Right lobe of liver (tissue), 6 donors: ENCODE measurements at regions not wholly inside any gene's neighbourhood (a gene's known extent, or its start where the extent isn't known, plus 50 kb on each side); places are given as distances from the start of the nearest gene placed in this dataset.

Experiments used
- ATAC-seq, 4 donors: fragments of 200-7000 bp; cut with Tn5 transposase; one replicate each; pipeline ENCODE4 v1.9.1; 2020; ENCODE audit warnings: mild to moderate bottlenecking in 4 of 4, moderate library complexity in 4 of 4
- DNase-seq, 3 donors: peaks; one replicate each; pipeline ENCODE4 v3.0.0-alpha.2; 2020
- H3K27ac ChIP-seq, 3 donors: fragments of 200-600 bp; one replicate each; pipeline ENCODE4 v1.8.0; 2022
- H3K27me3 ChIP-seq, 2 donors: fragments of 200-600 bp; one replicate each; pipeline ENCODE4 v1.8.0; 2022
- H3K36me3 ChIP-seq, 4 donors: fragments of 200-600 bp; sonication (generic) in 1 of 4; one replicate each; pipeline versions ENCODE4 v1.5.1 to v1.8.0; 2017 to 2022; ENCODE audit warnings: control low read depth in 1 of 4
- H3K4me1 ChIP-seq, 4 donors: fragments of 200-600 bp; sonication (generic) in 1 of 4; one replicate each; pipeline versions ENCODE4 v1.5.1 to v1.8.0; 2017 to 2022; ENCODE audit warnings: control low read depth in 1 of 4
- H3K4me3 ChIP-seq, 3 donors: fragments of 200-600 bp; one replicate each; pipeline ENCODE4 v1.8.0; 2022
- H3K9me3 ChIP-seq, 4 donors: fragments of 200-600 bp; sonication (generic) in 1 of 4; one replicate each; pipeline versions ENCODE4 v1.5.1 to v1.8.0; 2017 to 2022; ENCODE audit warnings: control low read depth in 1 of 4
- POLR2A ChIP-seq: fragments of 450-650 bp; IDR thresholded peaks from one replicate; pipeline ENCODE4 v1.6.1; 2017; ENCODE audit warnings: antibody characterized with exemption, mild to moderate bottlenecking
- WGBS: methylation state at CpG from one replicate; pipeline ENCODE4 v1.1.6; 2018; ENCODE audit warnings: low coverage, low lambda C conversion rate; ENCODE audit not compliant: insufficient coverage; ENCODE audit errors: missing lambda C conversion rate; 5-methylcytosine and 5-hydroxymethylcytosine counted together
- intact Hi-C, 2 donors: fragments of 100-400 bp; cut with DNase I; formaldehyde crosslinking; loops; one replicate each; pipeline versions ENCODE4 v1.11.2 to v1.14.1; 2022
- TF ChIP-seq, protein P1 (sequence below), 4 donors: fragments of 200-600 bp in 3 of 4; fragments of 450-650 bp in 1 of 4; IDR thresholded peaks; one replicate each; pipeline versions ENCODE4 v1.5.1 to v1.8.0; 2016 to 2022; ENCODE audit warnings: antibody characterized with exemption in 4 of 4, mild to moderate bottlenecking in 2 of 4
- donor health status: DM: no; HTN: yes; CAD: no.
- donor health status: DM: no; HTN: no; CAD: no.
- donor health status: DM: no; HTN: no; CAD: no.
- donor health status: DM: no; HTN: yes; CAD: no.
- donor health status: DM: no; HTN: yes; CAD: no.

DNA sequence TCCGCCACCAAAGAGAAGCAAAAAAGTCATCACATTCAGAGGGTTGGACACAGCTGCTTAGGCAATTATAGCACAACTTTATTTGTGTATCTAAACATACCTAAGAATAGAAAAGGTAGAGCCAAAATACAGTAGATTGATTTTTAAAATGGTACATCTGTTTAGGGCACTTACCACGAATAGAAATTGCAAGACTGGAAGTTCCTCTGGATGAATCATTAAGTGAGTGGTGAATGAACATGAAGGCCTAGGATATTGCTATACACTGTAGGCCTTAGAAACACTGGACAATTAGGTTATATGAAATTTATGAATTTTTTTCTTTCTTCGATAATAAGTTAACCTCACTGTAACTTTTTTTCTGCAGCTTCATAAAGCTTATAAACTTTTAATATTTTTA is 687.0 kb downstream of the BCL11A start:
- no peak for ATAC-seq
- DNase-seq, result no peak
- TF ChIP-seq POLR2A, result no peak
- TF ChIP-seq, protein P1, sequence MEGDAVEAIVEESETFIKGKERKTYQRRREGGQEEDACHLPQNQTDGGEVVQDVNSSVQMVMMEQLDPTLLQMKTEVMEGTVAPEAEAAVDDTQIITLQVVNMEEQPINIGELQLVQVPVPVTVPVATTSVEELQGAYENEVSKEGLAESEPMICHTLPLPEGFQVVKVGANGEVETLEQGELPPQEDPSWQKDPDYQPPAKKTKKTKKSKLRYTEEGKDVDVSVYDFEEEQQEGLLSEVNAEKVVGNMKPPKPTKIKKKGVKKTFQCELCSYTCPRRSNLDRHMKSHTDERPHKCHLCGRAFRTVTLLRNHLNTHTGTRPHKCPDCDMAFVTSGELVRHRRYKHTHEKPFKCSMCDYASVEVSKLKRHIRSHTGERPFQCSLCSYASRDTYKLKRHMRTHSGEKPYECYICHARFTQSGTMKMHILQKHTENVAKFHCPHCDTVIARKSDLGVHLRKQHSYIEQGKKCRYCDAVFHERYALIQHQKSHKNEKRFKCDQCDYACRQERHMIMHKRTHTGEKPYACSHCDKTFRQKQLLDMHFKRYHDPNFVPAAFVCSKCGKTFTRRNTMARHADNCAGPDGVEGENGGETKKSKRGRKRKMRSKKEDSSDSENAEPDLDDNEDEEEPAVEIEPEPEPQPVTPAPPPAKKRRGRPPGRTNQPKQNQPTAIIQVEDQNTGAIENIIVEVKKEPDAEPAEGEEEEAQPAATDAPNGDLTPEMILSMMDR (IDR thresholded peaks at IDR 0.05), result no peak
- Histone ChIP-seq H3K4me3 (no peak overlapping the region), H3K9me3 (no peaks in the 10 kb centered on the region), H3K27me3 (no peaks in the 10 kb centered on the region), H3K36me3 (no peaks in the 10 kb centered on the region), H3K4me1 (no peaks in the 10 kb centered on the region), H3K27ac (no peak overlapping the region)
- intact Hi-C loops, result no loop called here
- 76% methylated on average over 3 of the region's 3 CpGs for WGBS

DNA sequence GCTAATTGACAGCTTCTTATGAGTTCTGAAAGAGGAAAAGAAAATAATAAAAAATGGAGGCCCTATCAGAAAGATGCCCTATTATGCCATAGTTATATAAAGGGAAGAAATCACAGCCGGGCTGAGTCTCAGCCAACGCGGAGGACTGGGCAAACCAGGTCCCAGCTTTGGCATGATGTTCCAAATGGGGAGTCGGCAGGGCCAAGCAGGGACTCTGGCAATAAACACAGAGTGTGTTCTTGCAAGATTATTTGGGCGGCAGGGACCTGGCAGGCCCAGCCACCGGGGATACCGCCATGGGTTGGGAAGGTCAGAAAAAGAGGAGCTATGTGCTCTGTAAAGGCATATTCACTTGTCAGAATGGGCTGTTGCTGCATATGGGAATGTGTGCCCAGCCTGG is 694.9 kb downstream of the BCL11A start:
- no peak for TF ChIP-seq POLR2A
- TF ChIP-seq, protein P1 (IDR thresholded peaks at IDR 0.05), result no peak
- DNase-seq (no peak), ATAC-seq (no peak)
- H3K27me3 ChIP-seq, result no peaks in the 10 kb centered on the region
- H3K9me3 ChIP-seq, result no peaks in the 10 kb centered on the region
- 77% methylated on average over 4 of the region's 7 CpGs for WGBS
- no peak overlapping the region for H3K27ac ChIP-seq
- no peaks in the 10 kb centered on the region for H3K36me3 ChIP-seq
- H3K4me1 ChIP-seq, result no peaks in the 10 kb centered on the region
- intact Hi-C loops, result no loop called here
- H3K4me3 ChIP-seq, result no peak overlapping the region

DNA sequence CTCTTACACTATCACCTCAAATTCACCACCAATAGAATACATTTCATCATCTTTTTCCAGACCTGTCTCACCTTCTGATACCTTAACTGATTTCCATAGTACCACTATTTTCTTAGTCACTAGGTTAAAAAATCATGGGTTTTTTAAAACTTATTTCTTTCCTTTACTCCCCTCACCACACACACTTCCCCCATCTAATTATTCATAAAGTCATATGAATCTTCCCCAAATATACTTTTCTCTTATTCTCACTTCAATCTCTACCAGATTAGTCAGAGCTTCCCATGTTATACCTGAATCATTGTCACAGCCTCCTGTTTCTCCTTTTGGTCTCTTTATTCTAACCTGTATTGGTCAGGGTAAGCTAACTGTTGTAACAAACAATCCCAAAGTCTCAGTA is 696.3 kb downstream of the BCL11A start:
- intact Hi-C loops, result no loop called here
- TF ChIP-seq, protein P1 (IDR thresholded peaks at IDR 0.05), result no peak
- TF ChIP-seq POLR2A, result no peak
- no peak for ATAC-seq

DNA sequence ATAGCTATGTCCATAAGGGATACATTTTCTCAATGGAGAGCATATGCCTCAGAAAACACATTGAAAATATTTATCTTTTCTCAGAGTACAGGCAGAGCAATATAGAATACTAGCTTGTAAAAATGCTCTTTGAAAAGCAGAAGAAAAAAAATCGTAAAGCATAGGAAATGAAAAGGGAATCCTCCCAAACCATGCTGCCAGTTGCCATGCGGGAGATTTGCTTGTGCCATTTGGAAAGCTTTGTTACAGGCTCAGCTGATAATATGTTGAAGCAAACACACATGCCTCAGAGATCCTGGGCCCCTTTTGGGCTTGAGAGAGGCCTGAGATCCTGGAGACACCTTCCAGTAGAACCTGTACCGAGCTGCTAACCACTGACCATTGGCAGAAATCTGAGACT is 697.1 kb downstream of the BCL11A start:
- no peak for DNase-seq
- ATAC-seq, result no peak
- H3K4me1 ChIP-seq, result no peaks in the 10 kb centered on the region
- H3K4me3 ChIP-seq, result no peak overlapping the region
- no peaks in the 10 kb centered on the region for H3K36me3 ChIP-seq
- WGBS, result 60% methylated on average over 1 of the region's 3 CpGs
- no peak overlapping the region for H3K27ac ChIP-seq
- intact Hi-C loops, result no loop called here
- no peaks in the 10 kb centered on the region for H3K27me3 ChIP-seq
- no peaks in the 10 kb centered on the region for H3K9me3 ChIP-seq
- TF ChIP-seq, protein P1 (IDR thresholded peaks at IDR 0.05), result no peak

More for the DNA sequence above, 696.3 kb downstream of the BCL11A start:
- no peak for DNase-seq
- Histone ChIP-seq H3K4me3 (no peak overlapping the region), H3K27ac (no peak overlapping the region), H3K36me3 (no peaks in the 10 kb centered on the region), H3K9me3 (no peaks in the 10 kb centered on the region), H3K4me1 (no peaks in the 10 kb centered on the region), H3K27me3 (no peaks in the 10 kb centered on the region)

DNA sequence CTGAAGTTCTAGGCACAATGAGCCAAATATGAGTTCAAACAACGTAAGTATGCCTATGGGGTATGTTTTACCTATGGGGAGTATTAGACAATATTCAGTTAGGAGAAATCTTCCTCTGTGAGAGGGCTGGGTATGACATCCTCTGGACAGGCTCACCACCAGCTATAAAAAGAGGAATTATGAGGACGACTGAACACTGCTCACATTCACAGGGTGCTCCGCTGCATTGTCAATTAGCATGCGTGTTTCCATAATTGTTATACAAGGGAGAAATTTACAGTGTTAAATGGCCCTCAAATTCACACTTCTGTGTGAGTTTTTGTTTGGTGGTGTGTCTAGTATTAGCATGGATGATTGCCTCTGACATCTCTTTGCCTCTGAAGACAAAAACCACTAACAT is 700.4 kb downstream of the BCL11A start:
- Histone ChIP-seq H3K4me3 (no peak overlapping the region), H3K9me3 (no peaks in the 10 kb centered on the region), H3K4me1 (no peaks in the 10 kb centered on the region), H3K36me3 (no peaks in the 10 kb centered on the region), H3K27me3 (no peaks in the 10 kb centered on the region), H3K27ac (no peak overlapping the region)
- ATAC-seq (no peak), DNase-seq (no peak)
- TF ChIP-seq POLR2A, result no peak
- TF ChIP-seq, protein P1 (IDR thresholded peaks at IDR 0.05), result no peak
- WGBS, result 64% methylated on average over 4 of the region's 4 CpGs
- intact Hi-C loops, result no loop called here
